ENCODE measurements at regions not wholly inside any gene's neighbourhood (a gene's known extent, or its start where the extent isn't known, plus 50 kb on each side); places are given as distances from the start of the nearest gene placed in this dataset.

DNA sequence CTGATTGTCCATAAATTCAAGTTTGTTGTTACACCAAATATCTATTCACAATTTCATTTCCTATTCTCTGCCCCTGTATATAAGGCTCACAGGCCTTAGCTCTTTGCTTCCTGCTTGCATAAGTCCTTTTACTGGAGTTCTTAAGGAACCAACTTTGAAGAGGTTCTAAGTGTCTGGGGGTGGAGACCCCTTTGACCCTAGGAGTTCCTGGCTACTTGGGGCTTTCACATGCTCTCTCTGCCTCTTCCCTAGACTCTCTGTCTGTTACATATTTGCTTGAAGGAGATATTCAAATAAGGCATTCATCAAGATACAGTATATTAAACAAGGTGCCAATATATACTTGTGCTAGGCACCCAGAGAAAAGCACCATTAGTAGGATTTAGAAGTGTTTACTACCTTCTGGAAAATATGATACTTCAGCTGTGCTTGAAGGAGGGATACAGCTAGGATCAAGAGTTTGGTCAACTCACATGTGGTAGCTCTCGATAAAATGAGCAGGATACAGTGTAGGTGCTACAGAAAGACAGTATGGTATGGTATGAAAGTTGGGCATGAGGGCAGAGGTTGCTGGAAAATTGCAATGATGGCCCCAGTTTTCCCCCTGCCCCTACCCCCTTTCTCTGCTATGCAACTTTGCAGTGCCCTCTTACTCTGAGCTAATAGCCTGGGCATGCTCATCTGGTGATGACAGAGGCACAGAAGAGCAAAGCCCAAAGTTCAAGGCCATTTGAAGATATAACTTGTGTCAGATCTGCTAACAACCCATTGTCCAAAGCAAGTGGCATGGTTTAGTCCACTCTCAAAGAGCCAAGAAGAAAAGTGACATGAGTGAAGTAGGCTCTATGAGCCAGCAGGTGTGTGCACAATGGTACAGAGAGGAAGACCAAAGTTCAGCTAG lies 107.6 kb upstream of the CPEB2 start:
- Histone ChIP-seq H3K4me3 (no peak overlapping the region), H3K9me3 (no peaks in the 10 kb centered on the region), H3K27me3 (replicated peaks in 1 of 7) (no peaks in the 10 kb centered on the region), H3K4me1 (no peaks in the 10 kb centered on the region), H3K36me3 (no peaks in the 10 kb centered on the region), H3K27ac (no peak overlapping the region)
- intact Hi-C loops (cut with DNase I; ENCODE audit: low total_unique reads): no loop called here
- TF ChIP-seq POLR2A (IDR thresholded peaks at IDR 0.05) (no peak), CTCF (IDR thresholded peaks at IDR 0.05 in 8 of 11, conservative IDR thresholded peaks at IDR 0.05 in 3 of 11) (no peak), POLR2AphosphoS5 (IDR thresholded peaks at IDR 0.05) (no peak)
- no peak for DNase-seq
- WGBS, 5 donors: 82 to 96% (median 92%) methylated on average over 1 of the region's 1 CpG

DNA sequence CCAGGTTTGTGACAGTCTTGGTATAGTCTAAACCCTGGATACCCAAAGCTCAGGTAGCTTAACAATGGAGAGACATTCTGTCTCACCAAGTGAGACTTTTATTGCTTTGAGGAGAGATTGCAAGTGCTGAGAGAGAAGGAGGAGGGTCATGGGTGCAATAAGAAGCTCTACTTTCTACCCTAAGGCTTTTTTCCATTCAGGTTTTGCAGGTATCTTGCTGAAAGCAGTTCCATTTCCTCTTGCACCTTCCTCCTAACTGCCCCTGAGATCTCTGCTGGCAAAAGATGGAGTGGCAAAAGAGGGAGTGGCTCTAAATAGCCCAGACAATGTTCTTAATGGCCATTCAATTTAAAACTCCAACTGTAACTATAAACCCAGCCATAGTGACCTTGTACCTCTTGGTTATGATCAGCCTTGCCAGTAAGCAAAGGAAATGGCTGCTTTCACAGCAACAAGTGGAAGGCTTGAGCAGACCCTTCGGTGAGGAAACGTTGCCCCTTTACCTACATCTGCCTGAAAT lies 105.6 kb upstream of the CPEB2 start:
- no peaks in the 10 kb centered on the region for H3K27me3 ChIP-seq (replicated peaks in 1 of 7)

DNA sequence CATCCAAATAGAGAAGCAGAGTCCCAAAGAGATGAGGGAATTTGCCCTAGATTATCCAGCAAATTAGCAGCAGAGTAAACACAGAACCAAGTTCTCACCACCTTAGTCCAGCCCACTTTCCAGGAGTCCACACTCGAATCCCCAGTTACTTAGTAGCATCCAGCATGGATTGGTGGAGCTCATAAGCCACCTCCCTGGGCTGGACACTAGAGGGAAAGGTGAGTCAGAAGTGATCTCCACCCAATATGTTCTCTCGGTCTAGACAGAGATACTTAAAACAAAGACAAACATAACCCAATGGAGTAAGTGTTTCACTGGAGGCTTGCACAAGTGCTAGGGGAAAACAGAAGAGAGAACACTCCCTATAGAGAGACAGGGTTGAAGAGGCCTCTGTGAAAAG lies 105.1 kb upstream of the CPEB2 start:
- 76 to 91% (median 86%) methylated on average over 2 of the region's 2 CpGs for WGBS, 5 donors
- intact Hi-C loops (cut with DNase I; ENCODE audit: low total_unique reads): no loop called here

More for the DNA sequence above, 105.6 kb upstream of the CPEB2 start:
- Histone ChIP-seq H3K36me3 (no peaks in the 10 kb centered on the region), H3K9me3 (no peaks in the 10 kb centered on the region), H3K4me3 (no peak overlapping the region), H3K4me1 (no peaks in the 10 kb centered on the region), H3K27ac (no peak overlapping the region)
- 67 to 94% (median 79%) methylated on average over 2 of the region's 2 CpGs for WGBS, 5 donors
- DNase-seq: no peak
- intact Hi-C loops (cut with DNase I; ENCODE audit: low total_unique reads): no loop called here
- TF ChIP-seq POLR2A (IDR thresholded peaks at IDR 0.05) (no peak), POLR2AphosphoS5 (IDR thresholded peaks at IDR 0.05) (no peak), CTCF (IDR thresholded peaks at IDR 0.05 in 8 of 11, conservative IDR thresholded peaks at IDR 0.05 in 3 of 11) (no peak)

More for the DNA sequence above, 105.1 kb upstream of the CPEB2 start:
- H3K36me3 ChIP-seq: no peaks in the 10 kb centered on the region
- no peak overlapping the region for H3K27ac ChIP-seq
- DNase-seq: no peak
- no peak overlapping the region for H3K4me3 ChIP-seq
- H3K4me1 ChIP-seq: no peaks in the 10 kb centered on the region
- no peak for TF ChIP-seq CTCF (IDR thresholded peaks at IDR 0.05 in 8 of 11, conservative IDR thresholded peaks at IDR 0.05 in 3 of 11)
- TF ChIP-seq POLR2A (IDR thresholded peaks at IDR 0.05): no peak
- no peak for TF ChIP-seq POLR2AphosphoS5 (IDR thresholded peaks at IDR 0.05)
- no peaks in the 10 kb centered on the region for H3K9me3 ChIP-seq
- H3K27me3 ChIP-seq (replicated peaks in 1 of 7): no peaks in the 10 kb centered on the region

Data from spleen (tissue), 11 donors.